ENCODE measurements at regions not wholly inside any gene's neighbourhood (a gene's known extent, or its start where the extent isn't known, plus 50 kb on each side); places are given as distances from the start of the nearest gene placed in this dataset.
A peak's percentile ranks its signal among the peaks of the same experiment; 100 is the strongest.

DNA sequence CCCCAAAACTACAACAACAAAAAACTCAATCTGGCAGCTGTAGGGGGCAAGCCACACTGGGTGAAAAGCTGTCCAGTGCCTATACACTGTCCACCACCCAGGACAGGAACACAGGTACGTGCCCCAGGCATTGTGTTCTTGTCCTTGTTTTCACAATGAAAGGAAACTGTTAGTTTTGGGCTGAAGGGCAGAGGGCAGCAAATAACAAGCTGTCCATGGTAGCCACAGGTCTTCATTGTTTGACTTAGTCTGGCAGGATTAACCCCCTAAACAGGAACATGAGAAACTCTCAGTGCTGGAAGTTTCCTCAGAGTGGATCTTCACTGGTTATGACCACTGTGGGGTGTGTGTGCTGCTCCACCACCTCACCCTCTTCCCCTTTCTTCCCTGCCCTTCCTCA is 224.6 kb upstream of the N4BP1 start:
- Histone ChIP-seq H3K4me3 (ENCODE audit: low read depth, low read length) (no peak overlapping the region), H3K27me3 (ENCODE audit: control insufficient read depth, insufficient read depth, low read length) (no peaks in the 10 kb centered on the region), H3K36me3 (ENCODE audit: control insufficient read depth, insufficient read depth, low read length) (no peaks in the 10 kb centered on the region)
- ChIA-PET POLR2A (no interaction called here), CTCF (no interaction called here)
- DNase-seq (ENCODE audit: low read depth), result no peak
- TF ChIP-seq, protein P1, sequence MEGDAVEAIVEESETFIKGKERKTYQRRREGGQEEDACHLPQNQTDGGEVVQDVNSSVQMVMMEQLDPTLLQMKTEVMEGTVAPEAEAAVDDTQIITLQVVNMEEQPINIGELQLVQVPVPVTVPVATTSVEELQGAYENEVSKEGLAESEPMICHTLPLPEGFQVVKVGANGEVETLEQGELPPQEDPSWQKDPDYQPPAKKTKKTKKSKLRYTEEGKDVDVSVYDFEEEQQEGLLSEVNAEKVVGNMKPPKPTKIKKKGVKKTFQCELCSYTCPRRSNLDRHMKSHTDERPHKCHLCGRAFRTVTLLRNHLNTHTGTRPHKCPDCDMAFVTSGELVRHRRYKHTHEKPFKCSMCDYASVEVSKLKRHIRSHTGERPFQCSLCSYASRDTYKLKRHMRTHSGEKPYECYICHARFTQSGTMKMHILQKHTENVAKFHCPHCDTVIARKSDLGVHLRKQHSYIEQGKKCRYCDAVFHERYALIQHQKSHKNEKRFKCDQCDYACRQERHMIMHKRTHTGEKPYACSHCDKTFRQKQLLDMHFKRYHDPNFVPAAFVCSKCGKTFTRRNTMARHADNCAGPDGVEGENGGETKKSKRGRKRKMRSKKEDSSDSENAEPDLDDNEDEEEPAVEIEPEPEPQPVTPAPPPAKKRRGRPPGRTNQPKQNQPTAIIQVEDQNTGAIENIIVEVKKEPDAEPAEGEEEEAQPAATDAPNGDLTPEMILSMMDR (IDR thresholded peaks at IDR 0.05; ENCODE audit: insufficient read depth, low read depth, low read length), result no peak

DNA sequence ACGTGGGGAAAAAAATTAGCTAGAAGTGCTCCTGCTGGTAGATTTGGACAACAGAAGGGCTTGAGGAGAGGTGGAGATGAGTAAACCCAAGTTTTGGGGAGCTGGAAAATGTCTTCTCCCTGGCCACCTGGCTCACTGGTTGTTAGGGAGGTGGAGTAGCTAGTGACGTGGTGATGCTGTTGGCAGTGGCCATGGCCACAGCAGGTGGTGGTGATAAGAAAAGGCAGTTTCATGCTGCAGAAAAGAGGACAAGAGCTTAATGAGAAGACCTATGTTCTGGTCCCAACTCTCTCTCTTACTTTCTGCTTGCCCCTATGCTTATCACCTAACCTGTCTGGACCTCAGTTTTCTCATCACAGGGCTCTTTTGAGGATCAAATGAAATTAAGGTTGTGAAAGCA is 223.5 kb upstream of the N4BP1 start:
- ChIA-PET POLR2A (no interaction called here), CTCF (no interaction called here)
- TF ChIP-seq, protein P1 (IDR thresholded peaks at IDR 0.05; ENCODE audit: insufficient read depth, low read depth, low read length), result no peak
- Histone ChIP-seq H3K4me3 (ENCODE audit: low read depth, low read length) (no peak overlapping the region), H3K36me3 (ENCODE audit: control insufficient read depth, insufficient read depth, low read length) (no peaks in the 10 kb centered on the region), H3K27me3 (ENCODE audit: control insufficient read depth, insufficient read depth, low read length) (no peaks in the 10 kb centered on the region)
- DNase-seq (ENCODE audit: low read depth), result no peak

DNA sequence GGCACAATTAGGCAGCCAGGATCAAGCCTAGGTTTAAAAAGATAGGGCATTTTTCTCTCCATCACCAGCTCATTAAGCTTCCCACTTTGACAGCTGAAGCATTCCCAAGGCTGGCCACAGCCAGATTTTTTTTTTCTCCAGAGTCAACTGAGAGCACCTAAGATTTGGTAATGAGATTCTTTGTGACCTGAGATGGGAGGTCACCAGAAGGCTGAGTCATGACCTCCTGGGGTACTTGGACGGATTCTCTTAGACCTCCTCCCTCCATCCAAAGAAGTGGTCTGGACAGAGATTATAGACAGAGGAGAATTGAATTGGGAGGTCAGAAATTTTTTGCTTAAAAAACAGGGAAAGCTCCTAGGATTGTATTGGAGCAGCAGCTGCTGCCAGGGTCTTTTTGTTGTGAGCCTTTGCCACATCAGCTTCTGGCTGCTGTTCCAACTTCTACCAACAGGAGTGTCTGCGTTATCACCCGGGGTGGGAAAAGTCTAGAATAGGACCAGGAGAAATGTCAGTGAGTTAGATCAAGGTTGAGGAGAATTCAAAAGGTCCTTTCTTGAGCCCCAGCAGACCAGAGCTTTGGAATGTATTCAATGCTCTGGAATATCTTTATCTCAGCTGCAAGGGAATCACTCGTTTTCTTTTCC is 221.2 kb upstream of the N4BP1 start:
- H3K4me3 ChIP-seq (ENCODE audit: low read depth, low read length), result no peak overlapping the region
- POLR2A ChIA-PET, result no interaction called here

DNA sequence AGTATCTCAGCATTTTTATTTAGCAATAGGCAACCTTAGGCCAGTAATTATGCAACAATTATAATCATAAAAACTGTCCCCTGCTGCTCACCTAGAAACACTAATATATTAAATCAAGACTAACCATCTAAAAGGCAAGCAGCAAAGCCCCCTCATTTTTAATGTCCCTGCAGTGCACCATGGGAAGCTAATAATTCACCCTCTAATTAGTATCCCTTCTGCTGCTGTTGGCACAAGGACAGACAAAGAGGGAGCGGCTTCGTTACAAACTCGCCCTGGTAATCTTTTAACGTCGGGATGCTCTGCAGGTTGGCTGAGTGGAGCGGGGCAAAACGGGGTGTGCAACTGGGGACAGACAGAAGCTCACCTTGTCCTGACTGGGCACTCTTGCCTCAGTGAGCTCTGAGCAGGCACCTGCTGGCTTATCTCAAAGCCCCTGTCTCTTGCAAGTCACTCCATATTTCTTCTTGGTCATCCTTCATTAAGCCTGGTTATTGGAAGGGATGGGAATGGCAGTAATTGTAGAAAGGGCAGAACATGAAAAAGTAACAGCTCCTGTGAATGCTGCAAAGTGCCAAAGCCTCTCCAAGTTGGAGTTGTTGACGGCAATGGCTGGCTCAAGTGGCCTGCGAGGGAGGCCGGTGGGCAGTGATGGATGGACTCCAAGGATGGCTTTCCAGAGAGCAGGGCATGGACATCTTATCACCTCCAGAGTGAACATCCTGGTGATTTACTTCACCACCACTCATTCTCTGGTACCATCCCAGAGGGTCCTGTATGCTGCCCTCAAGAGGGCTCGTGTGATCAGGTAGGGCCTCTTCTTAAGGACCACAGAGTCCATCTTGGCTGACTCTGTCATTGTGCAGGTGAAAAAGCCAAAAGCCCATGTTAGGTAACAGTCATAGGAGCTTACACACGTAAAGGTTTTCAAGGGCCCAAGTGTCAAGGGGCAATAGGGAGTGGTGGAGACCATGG is 219.6 kb upstream of the N4BP1 start:
- CTCF ChIA-PET, result no interaction called here
- Histone ChIP-seq H3K4me3 (ENCODE audit: low read depth, low read length) (no peak overlapping the region), H3K27me3 (ENCODE audit: control insufficient read depth, insufficient read depth, low read length) (no peaks in the 10 kb centered on the region), H3K36me3 (ENCODE audit: control insufficient read depth, insufficient read depth, low read length) (no peaks in the 10 kb centered on the region)
- no peak for DNase-seq (ENCODE audit: low read depth)
- TF ChIP-seq, protein P1 (IDR thresholded peaks at IDR 0.05; ENCODE audit: insufficient read depth, low read depth, low read length), result no peak
- POLR2A ChIA-PET, result no interaction called here

More for the DNA sequence above, 221.2 kb upstream of the N4BP1 start:
- no peak for DNase-seq (ENCODE audit: low read depth)
- Histone ChIP-seq H3K27me3 (ENCODE audit: control insufficient read depth, insufficient read depth, low read length) (no peaks in the 10 kb centered on the region), H3K36me3 (ENCODE audit: control insufficient read depth, insufficient read depth, low read length) (no peaks in the 10 kb centered on the region)
- TF ChIP-seq, protein P1 (IDR thresholded peaks at IDR 0.05; ENCODE audit: insufficient read depth, low read depth, low read length), result 0 out of 2 replicates have a peak, but pooled peaks have one; percentile 13
- CTCF ChIA-PET, result interaction anchor here (0.8 to 1.2 kb wide), 2 partner anchors 13 to 144 kb away, joined by 3 read pairs; no protein-coding TSS in a partner anchor

DNA sequence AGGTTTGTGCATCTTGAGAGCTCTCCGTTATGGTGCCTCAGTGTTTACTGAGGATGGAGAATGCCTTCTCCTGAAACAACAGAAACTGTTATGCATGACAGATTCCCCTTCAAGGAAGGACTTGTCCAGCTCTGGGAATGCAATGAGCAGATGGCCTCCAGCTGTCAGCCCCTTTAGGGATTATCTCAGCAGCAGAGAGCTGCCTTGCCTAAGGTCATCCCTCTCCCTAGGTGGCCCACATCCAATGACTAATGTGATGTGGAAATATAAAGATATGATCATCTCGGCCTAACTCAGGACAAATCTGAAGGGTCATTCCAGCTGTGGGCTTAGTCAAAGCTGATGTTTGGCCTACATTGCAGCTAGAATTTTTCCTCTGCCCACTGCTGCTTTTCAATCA is 214.3 kb upstream of the N4BP1 start:
- Histone ChIP-seq H3K27me3 (ENCODE audit: control insufficient read depth, insufficient read depth, low read length) (no peaks in the 10 kb centered on the region), H3K36me3 (ENCODE audit: control insufficient read depth, insufficient read depth, low read length) (no peaks in the 10 kb centered on the region), H3K4me3 (ENCODE audit: low read depth, low read length) (no peak overlapping the region)
- TF ChIP-seq, protein P1 (IDR thresholded peaks at IDR 0.05; ENCODE audit: insufficient read depth, low read depth, low read length), result no peak
- no peak for DNase-seq (ENCODE audit: low read depth)
- POLR2A ChIA-PET, result no interaction called here
- CTCF ChIA-PET, result no interaction called here

All from BJ (cell line).